ENCODE measurements at regions not wholly inside any gene's neighbourhood (a gene's known extent, or its start where the extent isn't known, plus 50 kb on each side); places are given as distances from the start of the nearest gene placed in this dataset.

DNA sequence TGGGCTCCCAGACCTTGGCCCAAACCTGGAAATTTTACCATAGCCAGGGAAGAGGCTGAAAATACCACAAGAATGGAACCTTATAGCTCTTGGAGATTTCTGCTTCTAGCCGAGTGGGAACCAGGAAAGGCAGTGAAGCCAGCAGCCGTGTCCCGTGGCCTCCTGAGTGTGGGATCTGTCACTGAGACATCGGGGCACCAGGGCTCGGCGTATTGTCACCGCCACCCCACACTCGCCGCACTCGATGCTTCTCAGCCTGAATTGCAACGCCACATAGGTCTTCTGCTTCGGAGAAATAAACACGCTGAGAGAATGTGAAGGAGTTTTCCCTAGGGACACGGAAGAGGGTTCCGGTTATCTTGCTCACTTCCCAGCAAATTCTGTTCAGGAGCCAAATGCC is 61.5 kb downstream of the DLL1 start:
- TF ChIP-seq, protein P1, sequence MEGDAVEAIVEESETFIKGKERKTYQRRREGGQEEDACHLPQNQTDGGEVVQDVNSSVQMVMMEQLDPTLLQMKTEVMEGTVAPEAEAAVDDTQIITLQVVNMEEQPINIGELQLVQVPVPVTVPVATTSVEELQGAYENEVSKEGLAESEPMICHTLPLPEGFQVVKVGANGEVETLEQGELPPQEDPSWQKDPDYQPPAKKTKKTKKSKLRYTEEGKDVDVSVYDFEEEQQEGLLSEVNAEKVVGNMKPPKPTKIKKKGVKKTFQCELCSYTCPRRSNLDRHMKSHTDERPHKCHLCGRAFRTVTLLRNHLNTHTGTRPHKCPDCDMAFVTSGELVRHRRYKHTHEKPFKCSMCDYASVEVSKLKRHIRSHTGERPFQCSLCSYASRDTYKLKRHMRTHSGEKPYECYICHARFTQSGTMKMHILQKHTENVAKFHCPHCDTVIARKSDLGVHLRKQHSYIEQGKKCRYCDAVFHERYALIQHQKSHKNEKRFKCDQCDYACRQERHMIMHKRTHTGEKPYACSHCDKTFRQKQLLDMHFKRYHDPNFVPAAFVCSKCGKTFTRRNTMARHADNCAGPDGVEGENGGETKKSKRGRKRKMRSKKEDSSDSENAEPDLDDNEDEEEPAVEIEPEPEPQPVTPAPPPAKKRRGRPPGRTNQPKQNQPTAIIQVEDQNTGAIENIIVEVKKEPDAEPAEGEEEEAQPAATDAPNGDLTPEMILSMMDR (IDR thresholded peaks at IDR 0.05), result no peak
- no peak overlapping the region for H3K27ac ChIP-seq
- H3K36me3 ChIP-seq, result no peaks in the 10 kb centered on the region
- H3K27me3 ChIP-seq, result no peaks in the 10 kb centered on the region
- no peaks in the 10 kb centered on the region for H3K4me1 ChIP-seq
- no peak overlapping the region for H3K4me3 ChIP-seq
- intact Hi-C loops (cut with DNase I), result no loop called here
- DNase-seq (ENCODE audit: low spot score in 2 of 2), result no peak
- H3K9me3 ChIP-seq, result no peaks in the 10 kb centered on the region

DNA sequence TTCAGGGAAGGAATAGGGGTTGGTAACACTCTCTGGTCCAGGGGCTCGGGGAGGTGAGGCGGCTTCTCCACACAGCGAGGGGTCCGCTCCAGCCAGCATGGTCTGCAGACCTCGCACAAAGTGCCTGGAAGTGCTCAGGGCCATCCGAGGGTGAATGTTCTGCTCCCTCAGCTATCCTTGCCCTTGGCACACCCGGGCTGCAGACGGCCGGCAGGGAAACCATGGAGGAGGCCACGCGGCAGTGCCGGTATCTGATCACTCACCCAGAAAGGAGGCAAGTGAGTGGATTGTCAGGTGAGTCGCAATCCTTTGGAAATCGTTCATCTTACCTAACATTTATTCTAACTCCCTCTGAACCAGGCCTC is 62.0 kb downstream of the DLL1 start:
- intact Hi-C loops (cut with DNase I), result no loop called here
- no peak for DNase-seq (ENCODE audit: low spot score in 2 of 2)
- no peak overlapping the region for H3K4me3 ChIP-seq
- no peaks in the 10 kb centered on the region for H3K36me3 ChIP-seq
- H3K27ac ChIP-seq, result no peak overlapping the region
- TF ChIP-seq, protein P1 (IDR thresholded peaks at IDR 0.05), result no peak
- H3K4me1 ChIP-seq, result no peaks in the 10 kb centered on the region
- H3K27me3 ChIP-seq, result no peaks in the 10 kb centered on the region
- no peaks in the 10 kb centered on the region for H3K9me3 ChIP-seq

DNA sequence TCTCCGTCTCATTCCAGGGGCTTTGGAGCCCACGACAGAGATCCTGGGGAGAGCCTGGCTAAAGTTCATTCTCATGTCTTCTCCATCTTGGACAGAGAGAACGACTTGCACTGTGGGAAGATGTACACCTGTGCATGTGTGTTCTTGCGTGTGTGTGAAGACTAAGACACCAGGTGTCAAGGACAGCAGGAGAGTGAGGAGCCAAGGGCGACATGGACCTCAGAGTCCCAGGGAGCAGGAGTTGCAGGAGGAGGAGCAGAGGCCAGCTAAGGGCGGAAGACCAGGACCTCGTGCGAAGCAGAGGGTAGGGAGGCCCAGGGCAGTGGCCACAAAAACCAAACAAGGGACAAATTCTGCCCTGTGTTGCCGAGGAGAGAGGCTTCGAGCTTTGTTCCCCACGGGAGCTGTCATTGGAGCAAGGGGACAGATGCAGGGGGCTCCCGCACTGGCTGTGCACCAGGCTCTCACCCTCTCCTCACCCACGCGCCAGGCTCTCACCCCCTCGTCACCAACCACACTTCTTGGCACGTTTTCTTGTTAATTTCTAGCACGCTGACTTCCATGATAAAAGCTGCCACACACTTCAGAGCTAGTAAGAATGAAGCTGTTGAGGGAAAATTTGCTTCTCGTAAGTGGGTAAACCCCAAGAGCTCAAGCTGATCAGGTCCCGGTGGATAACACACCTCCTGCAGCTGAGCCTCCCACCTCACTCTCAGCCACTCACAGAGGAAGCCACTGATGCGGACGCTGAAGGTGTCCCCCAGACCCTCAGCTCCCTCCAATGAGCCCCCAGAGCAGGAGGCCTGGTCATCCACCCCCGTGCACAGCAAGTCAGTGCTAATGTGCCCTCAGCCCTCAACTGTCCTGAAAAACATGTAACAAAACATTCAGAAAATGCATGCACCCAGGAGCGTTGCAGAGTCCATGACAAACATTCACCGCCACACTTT is 62.6 kb downstream of the DLL1 start:
- no peaks in the 10 kb centered on the region for H3K36me3 ChIP-seq
- H3K27me3 ChIP-seq, result no peaks in the 10 kb centered on the region
- intact Hi-C loops (cut with DNase I), result no loop called here
- no peaks in the 10 kb centered on the region for H3K9me3 ChIP-seq
- H3K27ac ChIP-seq, result no peak overlapping the region
- H3K4me3 ChIP-seq, result no peak overlapping the region
- TF ChIP-seq, protein P1 (IDR thresholded peaks at IDR 0.05), result no peak
- no peak for DNase-seq (ENCODE audit: low spot score in 2 of 2)
- no peaks in the 10 kb centered on the region for H3K4me1 ChIP-seq

DNA sequence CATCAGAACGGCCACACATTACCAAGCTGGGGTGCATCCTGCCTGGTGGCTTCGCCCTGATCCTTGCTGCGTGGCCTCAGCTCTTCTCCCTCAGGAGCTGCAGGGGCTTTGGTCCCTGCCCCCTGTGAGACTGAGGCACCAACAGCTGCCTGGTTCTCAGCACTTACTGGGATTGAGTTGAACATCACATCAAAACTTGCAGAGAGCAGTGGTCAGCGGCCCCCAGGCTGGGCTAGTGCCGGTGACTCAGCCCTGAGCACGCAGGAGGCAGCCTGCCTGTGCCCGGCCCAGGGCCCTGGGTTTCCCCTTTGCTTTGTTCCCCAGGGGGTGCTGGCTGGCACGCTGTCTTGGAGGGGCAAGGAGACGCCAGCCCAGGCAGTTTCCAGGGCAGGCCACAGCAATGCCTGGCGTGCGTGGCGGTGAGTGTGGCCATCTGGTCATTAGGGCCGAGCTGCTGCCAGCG is 63.3 kb downstream of the DLL1 start:
- Histone ChIP-seq H3K36me3 (no peaks in the 10 kb centered on the region), H3K9me3 (no peaks in the 10 kb centered on the region), H3K4me3 (no peak overlapping the region), H3K27ac (no peak overlapping the region), H3K4me1 (no peaks in the 10 kb centered on the region), H3K27me3 (no peaks in the 10 kb centered on the region)
- intact Hi-C loops (cut with DNase I), result no loop called here
- TF ChIP-seq, protein P1 (IDR thresholded peaks at IDR 0.05), result no peak
- DNase-seq (ENCODE audit: low spot score in 2 of 2), result no peak

DNA sequence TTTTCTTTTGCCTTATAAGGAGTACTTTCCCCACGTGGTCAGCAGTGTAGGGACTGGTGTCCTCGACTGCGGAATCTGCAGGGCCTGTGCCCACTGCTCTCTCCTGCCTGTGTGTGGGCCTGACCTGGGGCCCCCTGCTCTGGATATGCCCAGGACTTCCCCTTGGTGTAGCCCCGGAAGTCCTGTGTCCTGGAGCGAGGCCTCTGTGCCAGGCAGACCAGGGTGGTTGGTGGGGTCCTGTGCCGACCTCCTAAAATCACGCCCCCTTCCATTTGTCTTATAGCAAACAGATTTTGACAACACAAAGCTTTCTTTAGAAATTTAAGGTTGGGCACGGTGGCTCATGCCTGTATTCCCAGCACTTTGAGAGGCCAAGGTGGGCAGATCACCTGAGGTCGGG is 64.2 kb downstream of the DLL1 start:
- no peaks in the 10 kb centered on the region for H3K9me3 ChIP-seq
- H3K4me3 ChIP-seq, result no peak overlapping the region
- DNase-seq (ENCODE audit: low spot score in 2 of 2), result no peak
- intact Hi-C loops (cut with DNase I), result no loop called here
- no peaks in the 10 kb centered on the region for H3K36me3 ChIP-seq
- H3K4me1 ChIP-seq, result no peaks in the 10 kb centered on the region
- TF ChIP-seq, protein P1 (IDR thresholded peaks at IDR 0.05), result no peak
- no peaks in the 10 kb centered on the region for H3K27me3 ChIP-seq
- H3K27ac ChIP-seq, result no peak overlapping the region
